ENCODE measurements at regions not wholly inside any gene's neighbourhood (a gene's known extent, or its start where the extent isn't known, plus 50 kb on each side); places are given as distances from the start of the nearest gene placed in this dataset.

DNA sequence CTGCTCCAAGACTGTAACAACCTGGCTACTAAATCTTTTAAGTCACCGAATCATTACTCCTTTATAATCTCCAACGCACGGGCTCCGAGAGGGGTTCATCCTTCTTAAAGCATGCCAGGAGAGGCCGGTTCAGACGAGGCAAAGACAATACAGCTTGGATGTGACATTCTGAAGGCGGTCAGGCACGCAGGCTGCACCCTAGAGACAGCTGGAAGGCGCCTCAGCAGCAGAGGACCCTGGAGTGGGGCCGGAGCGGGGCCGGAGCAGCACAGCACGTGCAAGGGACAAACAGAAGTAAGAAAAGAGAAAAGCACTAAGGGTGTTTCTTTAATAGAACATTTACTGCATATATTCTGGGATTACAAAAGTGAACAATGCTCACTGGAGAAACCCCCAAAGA is 97.8 kb upstream of the PPP2R2D start:
- no TSS peak for BruUV-seq (replicated peaks)
- CTCF ChIA-PET, result no interaction called here
- H3K27ac ChIP-seq (ENCODE audit: control insufficient read depth, insufficient read depth), result no peak overlapping the region
- SMC1A ChIA-PET (ENCODE audit: uncharacterized antibody, unreplicated experiment), result no interaction called here
- H3K9me3 ChIP-seq (replicated peaks; ENCODE audit: control insufficient read depth, insufficient read depth, low read length), result no peaks in the 10 kb centered on the region; the same call in 1 of the 3 replicates
- DNase-seq (ENCODE audit: low read depth, low spot score) (no peak), ATAC-seq (no peak), FAIRE-seq (no peak)
- in situ Hi-C loops (cut with MboI), result no loop called here
- intact Hi-C loops (cut with micrococcal nuclease; ENCODE audit: unreplicated experiment), result no loop called here
- no peaks in the 10 kb centered on the region for H3K79me2 ChIP-seq (ENCODE audit: control insufficient read depth, insufficient read depth, low read length)
- H4K20me1 ChIP-seq (ENCODE audit: control insufficient read depth, insufficient read depth), result no peaks in the 10 kb centered on the region
- H3K4me1 ChIP-seq (ENCODE audit: control insufficient read depth, insufficient read depth, low read length), result no peaks in the 10 kb centered on the region
- H3K9ac ChIP-seq (ENCODE audit: control insufficient read depth, insufficient read depth, low read length), result no peak overlapping the region
- RAD21 ChIA-PET (ENCODE audit: unreplicated experiment), result no interaction called here
- H3K4me3 ChIP-seq, result no peak overlapping the region
- no peaks in the 10 kb centered on the region for H3K27me3 ChIP-seq (replicated peaks in 1 of 2; ENCODE audit: control insufficient read depth in 2 of 2, insufficient read depth in 2 of 2, low read length in 1 of 2)
- POLR2A ChIA-PET, result no interaction called here
- H2AFZ ChIP-seq (ENCODE audit: control insufficient read depth, low read depth, low read length), result no peak overlapping the region
- 32% methylated on average over 13 of the region's 13 CpGs for WGBS (ENCODE audit: insufficient coverage, insufficient replicate concordance, low lambda C conversion rate, missing lambda C conversion rate)
- H3K4me2 ChIP-seq (ENCODE audit: control insufficient read depth, insufficient read depth), result no peak overlapping the region
- TF ChIP-seq PML (IDR thresholded peaks at IDR 0.05; ENCODE audit: low read length) (no peak), RB1 (IDR thresholded peaks at IDR 0.05; ENCODE audit: borderline replicate concordance) (no peak), ASH2L (IDR thresholded peaks at IDR 0.05; ENCODE audit: borderline replicate concordance, low read depth) (no peak), SIX5 (IDR thresholded peaks at IDR 0.05; ENCODE audit: low read depth, low read length, severe bottlenecking) (no peak), BHLHE40 (IDR thresholded peaks at IDR 0.05; ENCODE audit: borderline replicate concordance in 1 of 2, low read depth in 2 of 2, low read length in 1 of 2) (no peak), ZNF274 (IDR thresholded peaks at IDR 0.05; ENCODE audit: insufficient read depth, insufficient read length) (no peak), ZNF207 (IDR thresholded peaks at IDR 0.05; ENCODE audit: borderline replicate concordance) (no peak), YY1 (IDR thresholded peaks at IDR 0.05; ENCODE audit: low read depth, low read length) (no peak), ETV6 (conservative IDR thresholded peaks at IDR 0.05 in 1 of 2, IDR thresholded peaks at IDR 0.05 in 1 of 2; ENCODE audit: borderline replicate concordance in 1 of 2, low read depth in 1 of 2) (no peak), ZNF217 (IDR thresholded peaks at IDR 0.05) (no peak)
- TF ChIP-seq, protein P1, sequence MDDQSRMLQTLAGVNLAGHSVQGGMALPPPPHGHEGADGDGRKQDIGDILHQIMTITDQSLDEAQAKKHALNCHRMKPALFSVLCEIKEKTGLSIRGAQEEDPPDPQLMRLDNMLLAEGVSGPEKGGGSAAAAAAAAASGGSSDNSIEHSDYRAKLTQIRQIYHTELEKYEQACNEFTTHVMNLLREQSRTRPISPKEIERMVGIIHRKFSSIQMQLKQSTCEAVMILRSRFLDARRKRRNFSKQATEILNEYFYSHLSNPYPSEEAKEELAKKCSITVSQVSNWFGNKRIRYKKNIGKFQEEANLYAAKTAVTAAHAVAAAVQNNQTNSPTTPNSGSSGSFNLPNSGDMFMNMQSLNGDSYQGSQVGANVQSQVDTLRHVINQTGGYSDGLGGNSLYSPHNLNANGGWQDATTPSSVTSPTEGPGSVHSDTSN (IDR thresholded peaks at IDR 0.05; ENCODE audit: insufficient replicate concordance, low read depth, low read length), result no peak
- TF ChIP-seq, protein P2, sequence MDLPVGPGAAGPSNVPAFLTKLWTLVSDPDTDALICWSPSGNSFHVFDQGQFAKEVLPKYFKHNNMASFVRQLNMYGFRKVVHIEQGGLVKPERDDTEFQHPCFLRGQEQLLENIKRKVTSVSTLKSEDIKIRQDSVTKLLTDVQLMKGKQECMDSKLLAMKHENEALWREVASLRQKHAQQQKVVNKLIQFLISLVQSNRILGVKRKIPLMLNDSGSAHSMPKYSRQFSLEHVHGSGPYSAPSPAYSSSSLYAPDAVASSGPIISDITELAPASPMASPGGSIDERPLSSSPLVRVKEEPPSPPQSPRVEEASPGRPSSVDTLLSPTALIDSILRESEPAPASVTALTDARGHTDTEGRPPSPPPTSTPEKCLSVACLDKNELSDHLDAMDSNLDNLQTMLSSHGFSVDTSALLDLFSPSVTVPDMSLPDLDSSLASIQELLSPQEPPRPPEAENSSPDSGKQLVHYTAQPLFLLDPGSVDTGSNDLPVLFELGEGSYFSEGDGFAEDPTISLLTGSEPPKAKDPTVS (IDR thresholded peaks at IDR 0.05; ENCODE audit: low read depth, low read length), result no peak
- TF ChIP-seq, protein P3, sequence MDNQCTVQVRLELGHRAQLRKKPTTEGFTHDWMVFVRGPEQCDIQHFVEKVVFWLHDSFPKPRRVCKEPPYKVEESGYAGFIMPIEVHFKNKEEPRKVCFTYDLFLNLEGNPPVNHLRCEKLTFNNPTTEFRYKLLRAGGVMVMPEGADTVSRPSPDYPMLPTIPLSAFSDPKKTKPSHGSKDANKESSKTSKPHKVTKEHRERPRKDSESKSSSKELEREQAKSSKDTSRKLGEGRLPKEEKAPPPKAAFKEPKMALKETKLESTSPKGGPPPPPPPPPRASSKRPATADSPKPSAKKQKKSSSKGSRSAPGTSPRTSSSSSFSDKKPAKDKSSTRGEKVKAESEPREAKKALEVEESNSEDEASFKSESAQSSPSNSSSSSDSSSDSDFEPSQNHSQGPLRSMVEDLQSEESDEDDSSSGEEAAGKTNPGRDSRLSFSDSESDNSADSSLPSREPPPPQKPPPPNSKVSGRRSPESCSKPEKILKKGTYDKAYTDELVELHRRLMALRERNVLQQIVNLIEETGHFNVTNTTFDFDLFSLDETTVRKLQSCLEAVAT (IDR thresholded peaks at IDR 0.05), result no peak
- no peaks in the 10 kb centered on the region for H3K36me3 ChIP-seq (ENCODE audit: control insufficient read depth in 2 of 2, insufficient read depth in 2 of 2, low read length in 1 of 2)
